ENCODE measurements at regions not wholly inside any gene's neighbourhood (a gene's known extent, or its start where the extent isn't known, plus 50 kb on each side); places are given as distances from the start of the nearest gene placed in this dataset.

GRCh38 chr11:91969486-91969885 lies 255.1 kb upstream of the FAT3 start:
- Histone ChIP-seq H3K27me3 (ENCODE audit: insufficient read depth in 3 of 3, low read length in 2 of 3) (no peaks in the 10 kb centered on the region), H3K27ac (no peak overlapping the region), H3K9me3 (no peaks in the 10 kb centered on the region), H3K36me3 (ENCODE audit: insufficient read depth in 1 of 2, low read depth in 1 of 2) (no peaks in the 10 kb centered on the region), H3K4me3 (no peak overlapping the region), H3K4me1 (no peaks in the 10 kb centered on the region)
- no peak for TF ChIP-seq CTCF (IDR thresholded peaks at IDR 0.05)
- no peak for DNase-seq
- 76 to 85% (median 81%) methylated on average over 2 of the region's 2 CpGs for WGBS, 3 donors
- no peak for ATAC-seq
- intact Hi-C loops (cut with DNase I): no loop called here

GRCh38 chr11:91967691-91968045 lies 256.9 kb upstream of the FAT3 start:
- TF ChIP-seq CTCF (IDR thresholded peaks at IDR 0.05): no peak
- Histone ChIP-seq H3K9me3 (no peaks in the 10 kb centered on the region), H3K27me3 (ENCODE audit: insufficient read depth in 3 of 3, low read length in 2 of 3) (no peaks in the 10 kb centered on the region), H3K36me3 (ENCODE audit: insufficient read depth in 1 of 2, low read depth in 1 of 2) (no peaks in the 10 kb centered on the region), H3K4me3 (no peak overlapping the region), H3K27ac (no peak overlapping the region), H3K4me1 (no peaks in the 10 kb centered on the region)
- intact Hi-C loops (cut with DNase I): no loop called here
- WGBS, 3 donors: 16 to 28% (median 26%) methylated on average over 2 of the region's 2 CpGs
- ATAC-seq (no peak), DNase-seq (no peak)

GRCh38 chr11:91967026-91967690 lies 257.5 kb upstream of the FAT3 start:
- DNase-seq (no peak), ATAC-seq (no peak)
- no peak overlapping the region for H3K4me3 ChIP-seq
- intact Hi-C loops (cut with DNase I): no loop called here
- H3K4me1 ChIP-seq: no peaks in the 10 kb centered on the region
- no peaks in the 10 kb centered on the region for H3K9me3 ChIP-seq
- TF ChIP-seq CTCF (IDR thresholded peaks at IDR 0.05): no peak
- no peak overlapping the region for H3K27ac ChIP-seq
- no peaks in the 10 kb centered on the region for H3K27me3 ChIP-seq (ENCODE audit: insufficient read depth in 3 of 3, low read length in 2 of 3)
- H3K36me3 ChIP-seq (ENCODE audit: insufficient read depth in 1 of 2, low read depth in 1 of 2): no peaks in the 10 kb centered on the region

- Histone ChIP-seq H3K27ac (no peak overlapping the region), H3K9me3 (no peaks in the 10 kb centered on the region), H3K36me3 (ENCODE audit: insufficient read depth in 1 of 2, low read depth in 1 of 2) (no peaks in the 10 kb centered on the region), H3K4me3 (no peak overlapping the region), H3K4me1 (no peaks in the 10 kb centered on the region), H3K27me3 (ENCODE audit: insufficient read depth in 3 of 3, low read length in 2 of 3) (no peaks in the 10 kb centered on the region)
- no peak for TF ChIP-seq CTCF (IDR thresholded peaks at IDR 0.05)
- DNase-seq (no peak), ATAC-seq (no peak)
- intact Hi-C loops (cut with DNase I): no loop called here
- WGBS, 3 donors: 49 to 87% (median 53%) methylated on average over 1 of the region's 1 CpG
Measured at GRCh38 chr11:91966368-91966767, 258.2 kb upstream of the FAT3 start.

GRCh38 chr11:91960770-91961169 lies 263.8 kb upstream of the FAT3 start:
- no peak overlapping the region for H3K4me3 ChIP-seq
- no peak for DNase-seq
- no peaks in the 10 kb centered on the region for H3K36me3 ChIP-seq (ENCODE audit: insufficient read depth in 1 of 2, low read depth in 1 of 2)
- ATAC-seq: no peak
- WGBS, 3 donors: 86 to 91% (median 89%) methylated on average over 3 of the region's 3 CpGs
- peaks cover 8% of the 10 kb centered on the region for H3K9me3 ChIP-seq
- no peaks in the 10 kb centered on the region for H3K27me3 ChIP-seq (ENCODE audit: insufficient read depth in 3 of 3, low read length in 2 of 3)
- intact Hi-C loops (cut with DNase I): no loop called here
- no peak for TF ChIP-seq CTCF (IDR thresholded peaks at IDR 0.05)
- H3K4me1 ChIP-seq: no peaks in the 10 kb centered on the region
- H3K27ac ChIP-seq: no peak overlapping the region

Data from psoas muscle (tissue), 7 donors.